Neural progenitor cell (in vitro differentiated cells): ENCODE measurements at regions not wholly inside any gene's neighbourhood (a gene's known extent, or its start where the extent isn't known, plus 50 kb on each side); places are given as distances from the start of the nearest gene placed in this dataset.
A peak's percentile ranks its signal among the peaks of the same experiment; 100 is the strongest.

Experiments
- DNase-seq: peaks from one replicate; pipeline ENCODE4 v3.0.0-alpha.2; 2016; ENCODE audit warnings: low spot score
- H2AFZ ChIP-seq: fragments of 200-600 bp; sonication (generic); replicated peaks from 2 replicates; pipeline ENCODE4 v1.6.1; 2016; ENCODE audit warnings: antibody characterized with exemption
- H3F3A ChIP-seq: fragments of 200-600 bp; sonication (generic); 2 replicates; pipeline ENCODE4 v1.6.1; 2016; ENCODE audit warnings: antibody characterized with exemption, low read depth
- H3K27ac ChIP-seq: fragments of 200-600 bp; sonication (generic); 2 replicates; pipeline ENCODE4 v1.5.1; 2016; ENCODE audit warnings: mild to moderate bottlenecking
- H3K27me3 ChIP-seq: fragments of 200-600 bp; sonication (generic); 2 replicates; pipeline ENCODE4 v1.6.1; 2016; ENCODE audit warnings: mild to moderate bottlenecking, moderate library complexity
- H3K36me3 ChIP-seq: fragments of 200-600 bp; sonication (generic); 2 replicates; pipeline ENCODE4 v1.5.1; 2016
- H3K4me1 ChIP-seq: fragments of 200-600 bp; sonication (generic); 2 replicates; pipeline ENCODE4 v1.6.1; 2016; ENCODE audit warnings: mixed run types
- H3K4me2 ChIP-seq: fragments of 200-600 bp; sonication (generic); 2 replicates; pipeline ENCODE4 v1.6.1; 2016
- H3K4me3 ChIP-seq: fragments of 200-600 bp; sonication (generic); 2 replicates; pipeline ENCODE4 v1.5.1; 2016
- H3K79me2 ChIP-seq: fragments of 200-600 bp; sonication (generic); 2 replicates; pipeline ENCODE4 v1.6.1; 2016; ENCODE audit warnings: low read depth
- H3K9ac ChIP-seq: fragments of 200-600 bp; sonication (generic); 2 replicates; pipeline ENCODE4 v1.6.1; 2016
- H3K9me3 ChIP-seq: fragments of 200-600 bp; sonication (generic); 2 replicates; pipeline ENCODE4 v1.5.1; 2016; ENCODE audit warnings: low read depth
- H4K20me1 ChIP-seq: fragments of 200-600 bp; sonication (generic); 2 replicates; pipeline ENCODE4 v1.6.1; 2016; ENCODE audit warnings: low read depth
- H3K27ac Mint-ChIP-seq: 3 replicates; pipeline ENCODE4 v1.8.0; 2021; ENCODE audit warnings: mixed read lengths
- H3K27me3 Mint-ChIP-seq: 2 replicates; pipeline ENCODE4 v1.8.0; 2022; ENCODE audit warnings: low read depth, mild to moderate bottlenecking, inconsistent platforms, moderate library complexity, mixed read lengths; ENCODE audit not compliant: insufficient read depth
- H3K36me3 Mint-ChIP-seq: 3 replicates; pipeline ENCODE4 v1.8.0; 2021; ENCODE audit warnings: mixed read lengths
- H3K4me1 Mint-ChIP-seq: 3 replicates; pipeline ENCODE4 v1.8.0; 2021; ENCODE audit warnings: mixed read lengths
- H3K4me3 Mint-ChIP-seq: 3 replicates; pipeline ENCODE4 v1.8.0; 2021; ENCODE audit warnings: mild to moderate bottlenecking, moderate library complexity, mixed read lengths
- H3K9me3 Mint-ChIP-seq: 3 replicates; pipeline ENCODE4 v1.8.0; 2020; ENCODE audit warnings: mixed read lengths
- CTCF ChIP-seq: fragments of 200-600 bp; sonication (generic); IDR thresholded peaks from 2 replicates; pipeline ENCODE4 v1.5.1; 2017; ENCODE audit warnings: antibody characterized with exemption, mild to moderate bottlenecking
- EZH2 ChIP-seq: fragments of 200-600 bp; sonication (generic); IDR thresholded peaks from 2 replicates; pipeline ENCODE4 v1.6.1; 2017; ENCODE audit warnings: antibody characterized with exemption, mild to moderate bottlenecking, moderate library complexity
- EZH2phosphoT487 ChIP-seq: fragments of 200-600 bp; sonication (generic); IDR thresholded peaks from 2 replicates; pipeline ENCODE4 v1.6.1; 2017; ENCODE audit warnings: antibody characterized with exemption

- Histone ChIP-seq H3K27ac (no peak overlapping the region), H4K20me1 (no peaks in the 10 kb centered on the region), H3K79me2 (no peaks in the 10 kb centered on the region), H3K4me1 (no peaks in the 10 kb centered on the region), H3K27me3 (no peaks in the 10 kb centered on the region), H2AFZ (no peak overlapping the region), H3K9me3 (no peaks in the 10 kb centered on the region), H3K4me3 (no peak overlapping the region), H3K36me3 (no peaks in the 10 kb centered on the region), H3K9ac (no peak overlapping the region), H3K4me2 (no peak overlapping the region), H3F3A (no peaks in the 10 kb centered on the region)
- Mint-ChIP-seq H3K9me3 (peaks cover 3% of the 10 kb centered on the region), H3K36me3 (no peaks in the 10 kb centered on the region), H3K4me3 (no peak overlapping the region), H3K4me1 (no peaks in the 10 kb centered on the region), H3K27me3 (no peaks in the 10 kb centered on the region), H3K27ac (no peak overlapping the region)
- TF ChIP-seq EZH2, result no peak
- TF ChIP-seq CTCF, result no peak
- TF ChIP-seq EZH2phosphoT487, result no peak
- no peak for DNase-seq
Observed at GRCh38 chr4:58219179-58219578, 1109.0 kb upstream of the IGFBP7 start.

GRCh38 chr4:58216461-58216860, 1106.3 kb upstream of the IGFBP7 start:
- H3K4me1 ChIP-seq, result no peaks in the 10 kb centered on the region

GRCh38 chr4:58214376-58214775, 1104.2 kb upstream of the IGFBP7 start:
- no peaks in the 10 kb centered on the region for H3K36me3 ChIP-seq
- H3K27ac ChIP-seq, result no peak overlapping the region
- H3F3A ChIP-seq, result no peaks in the 10 kb centered on the region
- no peaks in the 10 kb centered on the region for H4K20me1 ChIP-seq
- no peak overlapping the region for H3K4me2 ChIP-seq
- H3K9ac ChIP-seq, result no peak overlapping the region
- no peak for DNase-seq
- H3K9me3 ChIP-seq, result no peaks in the 10 kb centered on the region
- H3K4me3 ChIP-seq, result no peak overlapping the region
- Mint-ChIP-seq H3K27me3 (no peaks in the 10 kb centered on the region), H3K9me3 (no peaks in the 10 kb centered on the region), H3K4me1 (peaks cover 4% of the 10 kb centered on the region), H3K4me3 (no peak overlapping the region), H3K27ac (no peak overlapping the region), H3K36me3 (no peaks in the 10 kb centered on the region)
- TF ChIP-seq EZH2, result no peak
- H2AFZ ChIP-seq, result no peak overlapping the region
- peaks cover 2% of the 10 kb centered on the region for H3K4me1 ChIP-seq
- no peaks in the 10 kb centered on the region for H3K27me3 ChIP-seq
- H3K79me2 ChIP-seq, result no peaks in the 10 kb centered on the region

More at GRCh38 chr4:58216461-58216860, 1106.3 kb upstream of the IGFBP7 start:
- H3K9me3 Mint-ChIP-seq, result peaks cover 3% of the 10 kb centered on the region
- H3K4me1 Mint-ChIP-seq, result no peaks in the 10 kb centered on the region
- no peak overlapping the region for H3K27ac Mint-ChIP-seq
- no peak overlapping the region for H3K4me2 ChIP-seq
- H2AFZ ChIP-seq, result peak overlapping the region; percentile 36
- no peak overlapping the region for H3K9ac ChIP-seq
- TF ChIP-seq CTCF, result no peak
- no peak for TF ChIP-seq EZH2
- no peak for TF ChIP-seq EZH2phosphoT487
- no peaks in the 10 kb centered on the region for H3K36me3 Mint-ChIP-seq
- no peaks in the 10 kb centered on the region for H3K9me3 ChIP-seq
- no peaks in the 10 kb centered on the region for H3K27me3 Mint-ChIP-seq
- no peak overlapping the region for H3K4me3 Mint-ChIP-seq
- H3K27ac ChIP-seq, result no peak overlapping the region
- no peaks in the 10 kb centered on the region for H3K79me2 ChIP-seq
- H3K36me3 ChIP-seq, result no peaks in the 10 kb centered on the region
- DNase-seq, result no peak
- no peak overlapping the region for H3K4me3 ChIP-seq
- H3K27me3 ChIP-seq, result no peaks in the 10 kb centered on the region
- H3F3A ChIP-seq, result no peaks in the 10 kb centered on the region
- H4K20me1 ChIP-seq, result no peaks in the 10 kb centered on the region

- Mint-ChIP-seq H3K27ac (no peak overlapping the region), H3K9me3 (no peaks in the 10 kb centered on the region), H3K4me1 (peaks cover 4% of the 10 kb centered on the region), H3K27me3 (no peaks in the 10 kb centered on the region), H3K36me3 (no peaks in the 10 kb centered on the region), H3K4me3 (no peak overlapping the region)
- Histone ChIP-seq H3F3A (no peaks in the 10 kb centered on the region), H3K9ac (no peak overlapping the region), H3K4me3 (no peak overlapping the region), H3K27ac (no peak overlapping the region), H4K20me1 (no peaks in the 10 kb centered on the region), H3K9me3 (no peaks in the 10 kb centered on the region), H3K4me2 (peak overlapping the region; percentile 10), H3K4me1 (peaks cover 9% of the 10 kb centered on the region), H3K36me3 (no peaks in the 10 kb centered on the region), H3K27me3 (no peaks in the 10 kb centered on the region), H3K79me2 (no peaks in the 10 kb centered on the region), H2AFZ (no peak overlapping the region)
- DNase-seq, result peak; percentile 62
- no peak for TF ChIP-seq EZH2phosphoT487
- TF ChIP-seq CTCF, result no peak
- no peak for TF ChIP-seq EZH2
Observed at GRCh38 chr4:58209551-58209950, 1099.4 kb upstream of the IGFBP7 start.
